ENCODE measurements at regions not wholly inside any gene's neighbourhood (a gene's known extent, or its start where the extent isn't known, plus 50 kb on each side); places are given as distances from the start of the nearest gene placed in this dataset.
A peak's percentile ranks its signal among the peaks of the same experiment; 100 is the strongest.

DNA sequence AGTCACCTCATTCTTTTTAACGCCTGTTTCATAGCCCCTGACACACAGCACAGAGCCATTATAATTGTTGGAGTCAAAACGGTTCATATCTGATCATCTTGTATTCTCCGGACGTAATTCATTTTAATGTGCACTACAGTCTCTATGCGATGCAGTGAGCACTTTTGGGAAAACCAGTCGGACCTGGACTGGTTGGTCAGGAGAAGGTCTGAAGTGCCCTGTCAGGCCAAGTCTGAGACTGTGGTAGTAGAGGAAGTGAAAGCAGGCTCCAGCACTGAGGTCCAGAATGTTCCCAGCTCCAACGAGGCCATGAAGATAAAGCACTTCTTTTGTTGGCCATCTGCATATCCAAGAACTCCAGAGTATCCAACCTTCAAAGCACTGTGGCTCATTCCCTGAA lies 117.1 kb upstream of the NCOR2 start:
- intact Hi-C loops (cut with micrococcal nuclease): loop anchor here (5.0 kb wide), 1 partner anchor 83 kb away; no protein-coding TSS in a partner anchor
- ATAC-seq (ENCODE audit: low read depth): peak; percentile 1; the same call in 1 of the 2 replicates
- TF ChIP-seq NFE2L2 (IDR thresholded peaks at IDR 0.05; ENCODE audit: low read depth, low read length) (no peak), FOS (IDR thresholded peaks at IDR 0.05; ENCODE audit: low read depth, low read length) (no peak), RCOR1 (IDR thresholded peaks at IDR 0.05; ENCODE audit: insufficient replicate concordance, low read length) (no peak), MXI1 (IDR thresholded peaks at IDR 0.05; ENCODE audit: borderline replicate concordance, low read depth, low read length) (no peak), BHLHE40 (IDR thresholded peaks at IDR 0.05; ENCODE audit: low read depth, low read length) (no peak), CEBPB (IDR thresholded peaks at IDR 0.05; ENCODE audit: low read depth, low read length) (no peak), CHD1 (IDR thresholded peaks at IDR 0.05; ENCODE audit: low read depth, low read length) (no peak), POLR2A (IDR thresholded peaks at IDR 0.05; ENCODE audit: low read depth, low read length) (no peak), MAFK (IDR thresholded peaks at IDR 0.05; ENCODE audit: low read depth, low read length) (no peak), RFX5 (IDR thresholded peaks at IDR 0.05; ENCODE audit: low read depth, low read length) (no peak), SMC3 (IDR thresholded peaks at IDR 0.05; ENCODE audit: low read depth, low read length) (no peak), MAZ (IDR thresholded peaks at IDR 0.05; ENCODE audit: borderline replicate concordance, low read depth, low read length) (no peak)
- TF ChIP-seq, protein P1, sequence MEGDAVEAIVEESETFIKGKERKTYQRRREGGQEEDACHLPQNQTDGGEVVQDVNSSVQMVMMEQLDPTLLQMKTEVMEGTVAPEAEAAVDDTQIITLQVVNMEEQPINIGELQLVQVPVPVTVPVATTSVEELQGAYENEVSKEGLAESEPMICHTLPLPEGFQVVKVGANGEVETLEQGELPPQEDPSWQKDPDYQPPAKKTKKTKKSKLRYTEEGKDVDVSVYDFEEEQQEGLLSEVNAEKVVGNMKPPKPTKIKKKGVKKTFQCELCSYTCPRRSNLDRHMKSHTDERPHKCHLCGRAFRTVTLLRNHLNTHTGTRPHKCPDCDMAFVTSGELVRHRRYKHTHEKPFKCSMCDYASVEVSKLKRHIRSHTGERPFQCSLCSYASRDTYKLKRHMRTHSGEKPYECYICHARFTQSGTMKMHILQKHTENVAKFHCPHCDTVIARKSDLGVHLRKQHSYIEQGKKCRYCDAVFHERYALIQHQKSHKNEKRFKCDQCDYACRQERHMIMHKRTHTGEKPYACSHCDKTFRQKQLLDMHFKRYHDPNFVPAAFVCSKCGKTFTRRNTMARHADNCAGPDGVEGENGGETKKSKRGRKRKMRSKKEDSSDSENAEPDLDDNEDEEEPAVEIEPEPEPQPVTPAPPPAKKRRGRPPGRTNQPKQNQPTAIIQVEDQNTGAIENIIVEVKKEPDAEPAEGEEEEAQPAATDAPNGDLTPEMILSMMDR (conservative IDR thresholded peaks at IDR 0.05; ENCODE audit: low read depth, low read length): no peak
- DNase-seq: peak; percentile 11
- H2AK9ac ChIP-seq (replicated peaks; ENCODE audit: low read depth, low read length, poor library complexity): peak overlapping the region; percentile 76
- POLR2A ChIA-PET (ENCODE audit: unreplicated experiment): no interaction called here
- peak overlapping the region; percentile 82 for H4K91ac ChIP-seq (ENCODE audit: insufficient read depth, low read depth, low read length)
- H3K23ac ChIP-seq (ENCODE audit: low read depth, low read length): peak overlapping the region; percentile 93
- H3K27me3 ChIP-seq (ENCODE audit: control insufficient read depth, insufficient read depth, low read length): no peaks in the 10 kb centered on the region
- peak overlapping the region; percentile 95 for H3K14ac ChIP-seq (replicated peaks; ENCODE audit: low read depth, low read length)
- CTCF ChIA-PET: interaction anchor here (0.5 to 1.1 kb wide), 2 partner anchors 80 to 82 kb away, joined by 3 to 4 read pairs; no protein-coding TSS in a partner anchor
- 78% methylated on average over 4 of the region's 7 CpGs; no CpG with 5 or more reads in 1 of the 2 experiments for WGBS, 2 experiments (ENCODE audit: extremely low coverage in 2 of 2, insufficient read length in 1 of 2)
- BruUV-seq (replicated peaks): no TSS peak
- H3K4me3 ChIP-seq (ENCODE audit: insufficient read depth, low read depth, low read length): peak overlapping the region; percentile 17; the same call in 1 of the 2 replicates
- peak overlapping the region; percentile 84 for H3K18ac ChIP-seq (ENCODE audit: low read depth, low read length)
- dilution Hi-C loops (cut with HindIII; ENCODE audit: low sequenced_read_pairs, unreplicated experiment): loop anchor here (10.0 kb wide), 1 partner anchor 50 kb away; no protein-coding TSS in a partner anchor
- peak overlapping the region; percentile 88 for H2BK20ac ChIP-seq (ENCODE audit: low read depth, low read length)
- peak overlapping the region; percentile 58 for H4K5ac ChIP-seq (ENCODE audit: low read depth, low read length)
- H2BK15ac ChIP-seq (ENCODE audit: low read depth, low read length): peak overlapping the region; percentile 89; the same call in 2 of the 3 replicates
- H3K27ac ChIP-seq (ENCODE audit: insufficient read depth, low read length): peak overlapping the region; percentile 72
- H3K9me3 ChIP-seq (ENCODE audit: control insufficient read depth, insufficient read depth, low read length): no peaks in the 10 kb centered on the region; the same call in 1 of the 2 replicates
- H3K79me1 ChIP-seq (ENCODE audit: low read depth in 1 of 2, low read length in 2 of 2): 0 out of 4 replicates have a peak, but pooled peaks cover 0 to 3% of the 10 kb centered on the region in 2 experiments
- peaks cover 11% of the 10 kb centered on the region; the same call in 1 of the 2 replicates for H3K9me1 ChIP-seq (ENCODE audit: insufficient read depth, low read length)
- H3K4me1 ChIP-seq (ENCODE audit: control insufficient read depth, insufficient read depth, low read length): peaks cover 38% of the 10 kb centered on the region
- H3K9ac ChIP-seq (ENCODE audit: low read depth, low read length): peak overlapping the region; percentile 64
- peak overlapping the region; percentile 95 for H3K4me2 ChIP-seq (ENCODE audit: low read depth, low read length)
- peak overlapping the region; percentile 88 for H2AFZ ChIP-seq (replicated peaks; ENCODE audit: low read length, poor library complexity)
- H2BK120ac ChIP-seq (ENCODE audit: low read depth, low read length): peak overlapping the region; percentile 95
- in situ Hi-C loops (cut with MboI; ENCODE audit: low sequenced_read_pairs): no loop called here
- peak overlapping the region; percentile 73; the same call in 1 of the 2 replicates for H2AK5ac ChIP-seq (ENCODE audit: low read depth, low read length)
- no peaks in the 10 kb centered on the region for H4K20me1 ChIP-seq (ENCODE audit: insufficient read depth, low read length)
- no peaks in the 10 kb centered on the region for H3K36me3 ChIP-seq (ENCODE audit: control insufficient read depth, insufficient read depth, low read length)
- peak overlapping the region; percentile 74 for H2BK5ac ChIP-seq (ENCODE audit: low read depth, low read length, poor library complexity, severe bottlenecking)
- H4K8ac ChIP-seq (ENCODE audit: low read depth in 2 of 2, low read length in 2 of 2): peak overlapping the region; percentile 9 to 85; a peak in 3 of 4 replicates
- peak overlapping the region; percentile 51; the same call in 1 of the 2 replicates for H3K56ac ChIP-seq (ENCODE audit: extremely low read depth, insufficient read depth, low read length)
- peak overlapping the region; percentile 91 for H3K4ac ChIP-seq (ENCODE audit: low read depth, low read length)

Measured in IMR-90 (cell line).